Thyroid gland (tissue), 4 donors: ENCODE measurements at regions not wholly inside any gene's neighbourhood (a gene's known extent, or its start where the extent isn't known, plus 50 kb on each side); places are given as distances from the start of the nearest gene placed in this dataset.

ENCODE experiments used
- POLR2A ChIP-seq, 2 donors: fragments of 450-650 bp; IDR thresholded peaks; one replicate each; pipeline ENCODE4 v1.6.1; 2017; ENCODE audit warnings: antibody characterized with exemption in 2 of 2, mild to moderate bottlenecking in 2 of 2, moderate library complexity in 1 of 2
- TF ChIP-seq, protein P1 (sequence below), 6 experiments: fragments of 200-600 bp in 3 of 6; fragments of 450-650 bp in 3 of 6; sonication (generic) in 3 of 6; IDR thresholded peaks; one replicate each; pipeline ENCODE4 v1.5.1; 2016 to 2019; ENCODE audit warnings: antibody characterized with exemption in 6 of 6, mild to moderate bottlenecking in 2 of 6, inconsistent platforms in 1 of 6, moderate library complexity in 1 of 6

DNA sequence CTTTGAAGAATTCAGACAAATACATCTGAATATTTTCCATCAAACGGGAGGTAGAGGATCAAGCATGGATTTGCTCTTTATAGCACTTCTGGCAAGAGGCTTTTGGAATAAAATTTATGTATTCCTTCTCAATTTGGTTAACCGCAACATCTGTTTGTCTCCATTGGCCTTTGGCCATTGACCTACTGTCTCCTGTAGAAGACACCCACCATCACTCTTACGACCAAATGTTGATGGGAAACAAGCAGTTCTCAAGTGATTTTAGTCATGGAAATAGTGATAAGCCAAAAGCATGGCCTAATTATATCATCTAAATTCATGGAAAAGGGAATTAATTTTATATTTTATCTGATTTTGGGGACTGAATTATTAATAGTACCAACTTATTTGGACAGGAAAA is 591.9 kb downstream of the CD109 start:
- TF ChIP-seq, protein P1, sequence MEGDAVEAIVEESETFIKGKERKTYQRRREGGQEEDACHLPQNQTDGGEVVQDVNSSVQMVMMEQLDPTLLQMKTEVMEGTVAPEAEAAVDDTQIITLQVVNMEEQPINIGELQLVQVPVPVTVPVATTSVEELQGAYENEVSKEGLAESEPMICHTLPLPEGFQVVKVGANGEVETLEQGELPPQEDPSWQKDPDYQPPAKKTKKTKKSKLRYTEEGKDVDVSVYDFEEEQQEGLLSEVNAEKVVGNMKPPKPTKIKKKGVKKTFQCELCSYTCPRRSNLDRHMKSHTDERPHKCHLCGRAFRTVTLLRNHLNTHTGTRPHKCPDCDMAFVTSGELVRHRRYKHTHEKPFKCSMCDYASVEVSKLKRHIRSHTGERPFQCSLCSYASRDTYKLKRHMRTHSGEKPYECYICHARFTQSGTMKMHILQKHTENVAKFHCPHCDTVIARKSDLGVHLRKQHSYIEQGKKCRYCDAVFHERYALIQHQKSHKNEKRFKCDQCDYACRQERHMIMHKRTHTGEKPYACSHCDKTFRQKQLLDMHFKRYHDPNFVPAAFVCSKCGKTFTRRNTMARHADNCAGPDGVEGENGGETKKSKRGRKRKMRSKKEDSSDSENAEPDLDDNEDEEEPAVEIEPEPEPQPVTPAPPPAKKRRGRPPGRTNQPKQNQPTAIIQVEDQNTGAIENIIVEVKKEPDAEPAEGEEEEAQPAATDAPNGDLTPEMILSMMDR (IDR thresholded peaks at IDR 0.05) = no peak
- no peak for TF ChIP-seq POLR2A (IDR thresholded peaks at IDR 0.05)
